ENCODE measurements at regions not wholly inside any gene's neighbourhood (a gene's known extent, or its start where the extent isn't known, plus 50 kb on each side); places are given as distances from the start of the nearest gene placed in this dataset.
"Not testable (repeated sequence)": the region's sequence is repeated elsewhere in the genome, so short reads cannot be mapped to it uniquely, and the experiment has no call there.

- Mint-ChIP-seq H3K9me3 (peaks cover 13% of the 10 kb centered on the region), H3K27me3 (ENCODE audit: insufficient read depth) (peaks cover 26% of the 10 kb centered on the region), H3K4me1 (ENCODE audit: low read depth) (peaks cover 8% of the 10 kb centered on the region), H3K4me3 (no peak overlapping the region), H3K27ac (no peak overlapping the region), H3K36me3 (ENCODE audit: low read depth) (no peaks in the 10 kb centered on the region)
- no peak for DNase-seq (ENCODE audit: low spot score)
- intact Hi-C loops (cut with micrococcal nuclease): loop anchor here (5.0 kb wide), 1 partner anchor 48 kb away; no protein-coding TSS in a partner anchor
Measured at GRCh38 chr4:3375688-3376087, 66.1 kb upstream of the HGFAC start.

DNA sequence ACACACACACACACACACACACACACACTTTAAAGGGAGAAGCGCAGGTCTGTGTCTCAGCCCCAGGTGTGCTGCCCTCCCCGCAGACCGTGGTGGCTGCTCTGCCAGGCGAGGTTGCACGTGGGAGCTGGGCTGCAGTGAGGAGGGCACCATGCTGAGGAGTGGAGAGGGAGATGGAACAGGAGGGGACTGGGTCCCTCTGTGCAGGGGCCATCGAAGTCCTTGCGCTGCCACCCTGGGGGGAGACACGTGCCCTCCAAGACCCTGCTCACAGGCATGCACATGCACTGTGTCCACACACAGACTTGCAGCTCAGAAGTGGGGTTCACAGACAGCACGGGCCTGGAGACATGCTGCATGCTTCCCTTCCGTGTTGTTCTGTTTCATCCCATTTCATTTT is 65.5 kb upstream of the HGFAC start:
- intact Hi-C loops (cut with micrococcal nuclease): loop anchor here (5.0 kb wide), 1 partner anchor 49 kb away; no protein-coding TSS in a partner anchor
- H3K4me1 Mint-ChIP-seq (ENCODE audit: low read depth): peaks cover 4% of the 10 kb centered on the region

DNA sequence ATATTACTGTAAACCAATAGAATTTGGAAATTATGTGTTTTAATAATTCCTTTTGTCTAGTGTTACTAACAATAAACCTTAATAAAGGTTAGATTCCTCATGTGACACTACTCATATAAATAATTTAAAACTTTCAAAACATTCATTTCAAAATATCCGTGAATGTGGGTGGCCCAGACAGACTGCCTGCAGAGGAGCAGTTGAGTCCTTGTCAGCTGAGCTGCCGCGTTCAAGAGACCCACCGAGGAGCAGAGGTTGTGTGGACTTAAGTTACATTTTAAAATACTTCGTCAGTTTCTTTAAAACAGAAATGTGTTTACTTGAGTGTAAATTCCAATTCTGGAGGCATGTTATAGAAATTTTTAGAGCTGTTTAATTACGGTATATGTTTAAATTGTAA is 64.2 kb upstream of the HGFAC start:
- DNase-seq (ENCODE audit: low spot score): no peak
- no peak overlapping the region for H3K4me3 Mint-ChIP-seq
- no peaks in the 10 kb centered on the region for H3K4me1 Mint-ChIP-seq (ENCODE audit: low read depth)
- peaks cover 28% of the 10 kb centered on the region for H3K9me3 Mint-ChIP-seq
- intact Hi-C loops (cut with micrococcal nuclease): loop anchor here (5.0 kb wide), 1 partner anchor 50 kb away; no protein-coding TSS in a partner anchor
- no peak overlapping the region for H3K27ac Mint-ChIP-seq
- H3K27me3 Mint-ChIP-seq (ENCODE audit: insufficient read depth): peaks cover 11% of the 10 kb centered on the region
- H3K36me3 Mint-ChIP-seq (ENCODE audit: low read depth): no peaks in the 10 kb centered on the region

More for the DNA sequence above, 65.5 kb upstream of the HGFAC start:
- Mint-ChIP-seq H3K36me3 (ENCODE audit: low read depth) (no peaks in the 10 kb centered on the region), H3K4me3 (no peak overlapping the region), H3K9me3 (peaks cover 19% of the 10 kb centered on the region), H3K27me3 (ENCODE audit: insufficient read depth) (peaks cover 20% of the 10 kb centered on the region), H3K27ac (no peak overlapping the region)
- no peak for DNase-seq (ENCODE audit: low spot score)

DNA sequence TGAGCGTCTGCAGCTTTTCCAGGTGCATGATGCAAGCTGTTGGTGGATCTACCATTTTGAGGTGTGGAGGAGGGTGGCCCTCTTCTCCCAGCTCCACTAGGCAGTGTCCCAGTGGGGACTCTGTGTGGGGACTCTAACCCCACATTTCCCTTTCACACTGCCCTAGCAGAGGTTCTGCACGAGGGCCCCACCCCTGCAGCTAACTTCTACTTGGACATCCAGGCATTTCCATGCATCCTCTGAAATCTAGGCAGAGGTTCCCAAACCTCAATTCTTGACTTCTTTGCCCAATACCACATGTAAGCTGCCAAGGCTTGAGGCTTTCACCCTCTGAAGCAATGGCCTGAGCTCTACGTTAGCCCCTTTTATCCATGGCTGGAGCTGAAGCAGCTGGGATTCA is 61.4 kb upstream of the HGFAC start:
- H3K4me1 Mint-ChIP-seq (ENCODE audit: low read depth); intact Hi-C loops (cut with micrococcal nuclease); H3K27me3 Mint-ChIP-seq (ENCODE audit: insufficient read depth); H3K36me3 Mint-ChIP-seq (ENCODE audit: low read depth); H3K27ac Mint-ChIP-seq; H3K4me3 Mint-ChIP-seq; DNase-seq (ENCODE audit: low spot score): not testable (repeated sequence)
- peaks cover 31% of the 10 kb centered on the region for H3K9me3 Mint-ChIP-seq

DNA sequence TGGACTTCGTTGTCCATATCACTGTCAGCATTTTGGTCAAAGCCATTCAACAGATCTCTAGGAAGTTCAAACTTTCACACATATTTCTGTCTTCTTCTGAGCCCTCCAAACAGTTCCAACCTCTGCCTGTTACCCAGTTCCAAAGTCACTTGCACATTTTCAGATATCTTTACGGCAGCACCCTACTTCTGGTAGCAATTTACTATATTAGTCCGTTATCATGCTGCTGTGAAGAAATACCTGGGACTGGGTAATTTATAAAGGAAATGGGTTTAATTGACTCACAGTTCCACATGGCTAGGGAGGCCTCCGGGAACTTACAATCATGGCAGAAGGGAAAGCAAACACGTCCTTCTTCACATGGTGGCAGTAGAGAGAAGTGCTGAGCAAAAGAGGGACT is 60.6 kb upstream of the HGFAC start:
- DNase-seq (ENCODE audit: low spot score); H3K4me1 Mint-ChIP-seq (ENCODE audit: low read depth); intact Hi-C loops (cut with micrococcal nuclease); H3K27ac Mint-ChIP-seq; H3K27me3 Mint-ChIP-seq (ENCODE audit: insufficient read depth); H3K36me3 Mint-ChIP-seq (ENCODE audit: low read depth); H3K4me3 Mint-ChIP-seq: not testable (repeated sequence)
- H3K9me3 Mint-ChIP-seq: peaks cover 31% of the 10 kb centered on the region

DNA sequence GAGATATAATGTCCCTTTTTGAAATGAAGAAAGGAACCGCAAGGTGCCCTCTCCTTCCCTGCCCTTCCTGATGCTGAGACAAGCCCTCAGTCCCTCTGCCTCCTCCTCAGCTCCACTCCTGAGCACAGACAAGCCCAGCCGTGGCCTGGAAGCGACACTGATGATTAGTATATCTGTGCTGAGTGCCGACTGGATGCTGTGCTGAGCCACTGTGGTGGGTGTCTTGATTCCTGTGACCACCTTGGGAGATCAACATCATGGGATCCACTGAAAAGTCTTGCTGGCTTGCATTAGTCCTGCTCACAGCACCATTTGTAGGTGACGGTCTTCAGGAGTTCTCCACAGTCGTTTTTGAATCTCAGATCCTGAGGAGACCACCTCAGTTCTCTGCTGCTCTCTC is 59.5 kb upstream of the HGFAC start:
- Mint-ChIP-seq H3K9me3 (peaks cover 31% of the 10 kb centered on the region), H3K4me3 (no peak overlapping the region), H3K36me3 (ENCODE audit: low read depth) (no peaks in the 10 kb centered on the region), H3K4me1 (ENCODE audit: low read depth) (peaks cover 8% of the 10 kb centered on the region), H3K27me3 (ENCODE audit: insufficient read depth) (peaks cover 8% of the 10 kb centered on the region), H3K27ac (no peak overlapping the region)
- no peak for DNase-seq (ENCODE audit: low spot score)
- intact Hi-C loops (cut with micrococcal nuclease): no loop called here

- Mint-ChIP-seq H3K9me3 (peaks cover 24% of the 10 kb centered on the region), H3K36me3 (ENCODE audit: low read depth) (no peaks in the 10 kb centered on the region), H3K4me1 (ENCODE audit: low read depth) (peaks cover 12% of the 10 kb centered on the region), H3K27me3 (ENCODE audit: insufficient read depth) (peaks cover 10% of the 10 kb centered on the region), H3K4me3 (no peak overlapping the region), H3K27ac (no peak overlapping the region)
- intact Hi-C loops (cut with micrococcal nuclease): no loop called here
- DNase-seq (ENCODE audit: low spot score): no peak
Measured at GRCh38 chr4:3384391-3384770, 57.4 kb upstream of the HGFAC start.

- Mint-ChIP-seq H3K4me1 (ENCODE audit: low read depth) (peaks cover 12% of the 10 kb centered on the region), H3K9me3 (peaks cover 19% of the 10 kb centered on the region), H3K27ac (peak overlapping the region; percentile 18), H3K36me3 (ENCODE audit: low read depth) (no peaks in the 10 kb centered on the region), H3K4me3 (no peak overlapping the region), H3K27me3 (ENCODE audit: insufficient read depth) (peaks cover 13% of the 10 kb centered on the region)
- intact Hi-C loops (cut with micrococcal nuclease): no loop called here
- DNase-seq (ENCODE audit: low spot score): no peak
Measured at GRCh38 chr4:3384771-3385710, 56.7 kb upstream of the HGFAC start.

DNA sequence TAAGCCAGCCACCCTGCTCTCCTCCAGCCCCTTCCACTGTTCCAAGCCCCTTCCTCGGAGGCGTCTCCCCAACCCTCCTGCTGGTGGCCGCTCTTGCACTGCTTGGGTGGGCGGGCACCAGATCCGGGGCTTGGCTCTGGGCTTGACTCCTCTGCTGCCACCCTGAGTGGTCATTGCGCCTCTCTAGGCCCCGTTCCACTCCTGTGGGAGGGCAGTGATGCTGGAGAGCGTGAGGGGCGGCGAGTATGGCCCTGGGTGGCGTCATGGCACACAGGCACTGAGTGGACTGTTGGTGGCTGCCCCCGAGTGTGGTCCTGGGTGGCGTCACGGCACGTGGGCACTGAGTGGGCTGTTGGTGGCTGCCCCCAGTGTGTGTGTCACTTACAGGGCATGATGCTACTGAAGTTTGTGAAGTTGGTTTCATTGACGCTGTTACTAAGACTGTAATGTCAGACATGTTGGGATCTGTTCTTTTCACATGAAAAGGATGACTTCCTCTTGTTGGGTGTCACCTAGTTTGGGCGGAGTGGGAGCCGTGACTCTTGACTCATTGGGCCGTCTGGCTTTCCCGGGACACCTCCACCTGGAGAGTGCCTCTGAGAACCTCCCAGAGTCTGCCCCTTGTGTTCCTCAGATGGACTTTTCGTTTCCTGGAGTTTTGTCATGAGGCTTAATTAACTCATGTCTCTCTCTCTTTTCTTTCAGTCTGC is 55.9 kb upstream of the HGFAC start:
- Mint-ChIP-seq H3K27ac (peak overlapping the region; percentile 18), H3K36me3 (ENCODE audit: low read depth) (no peaks in the 10 kb centered on the region), H3K4me1 (ENCODE audit: low read depth) (peaks cover 12% of the 10 kb centered on the region), H3K27me3 (ENCODE audit: insufficient read depth) (peaks cover 15% of the 10 kb centered on the region), H3K4me3 (no peak overlapping the region), H3K9me3 (peaks cover 15% of the 10 kb centered on the region)
- DNase-seq (ENCODE audit: low spot score): no peak
- intact Hi-C loops (cut with micrococcal nuclease): no loop called here

DNA sequence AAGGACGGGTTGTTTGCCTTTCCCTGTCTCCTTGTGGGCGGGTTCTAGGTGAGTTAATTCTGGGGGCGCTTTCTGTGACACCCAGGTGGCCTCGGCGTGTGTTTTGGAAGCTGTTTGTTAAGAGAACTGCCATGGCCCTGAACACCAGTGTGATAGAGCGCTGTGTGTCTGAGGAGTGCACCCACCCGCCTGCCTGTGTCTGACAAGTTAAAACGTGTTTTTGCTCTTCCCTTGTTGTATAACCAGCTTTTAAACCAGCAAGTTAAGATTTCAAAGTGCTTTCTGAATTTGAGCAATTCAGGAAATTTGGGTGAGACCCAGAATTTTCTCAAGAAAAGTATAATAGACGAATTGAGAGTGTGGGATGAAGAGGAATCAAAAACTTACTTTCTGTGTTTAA is 55.2 kb upstream of the HGFAC start:
- peaks cover 17% of the 10 kb centered on the region for H3K27me3 Mint-ChIP-seq (ENCODE audit: insufficient read depth)
- H3K27ac Mint-ChIP-seq: no peak overlapping the region
- H3K4me1 Mint-ChIP-seq (ENCODE audit: low read depth): peaks cover 12% of the 10 kb centered on the region
- H3K9me3 Mint-ChIP-seq: peaks cover 9% of the 10 kb centered on the region
- intact Hi-C loops (cut with micrococcal nuclease): no loop called here
- DNase-seq (ENCODE audit: low spot score): no peak
- H3K4me3 Mint-ChIP-seq: no peak overlapping the region
- no peaks in the 10 kb centered on the region for H3K36me3 Mint-ChIP-seq (ENCODE audit: low read depth)

DNA sequence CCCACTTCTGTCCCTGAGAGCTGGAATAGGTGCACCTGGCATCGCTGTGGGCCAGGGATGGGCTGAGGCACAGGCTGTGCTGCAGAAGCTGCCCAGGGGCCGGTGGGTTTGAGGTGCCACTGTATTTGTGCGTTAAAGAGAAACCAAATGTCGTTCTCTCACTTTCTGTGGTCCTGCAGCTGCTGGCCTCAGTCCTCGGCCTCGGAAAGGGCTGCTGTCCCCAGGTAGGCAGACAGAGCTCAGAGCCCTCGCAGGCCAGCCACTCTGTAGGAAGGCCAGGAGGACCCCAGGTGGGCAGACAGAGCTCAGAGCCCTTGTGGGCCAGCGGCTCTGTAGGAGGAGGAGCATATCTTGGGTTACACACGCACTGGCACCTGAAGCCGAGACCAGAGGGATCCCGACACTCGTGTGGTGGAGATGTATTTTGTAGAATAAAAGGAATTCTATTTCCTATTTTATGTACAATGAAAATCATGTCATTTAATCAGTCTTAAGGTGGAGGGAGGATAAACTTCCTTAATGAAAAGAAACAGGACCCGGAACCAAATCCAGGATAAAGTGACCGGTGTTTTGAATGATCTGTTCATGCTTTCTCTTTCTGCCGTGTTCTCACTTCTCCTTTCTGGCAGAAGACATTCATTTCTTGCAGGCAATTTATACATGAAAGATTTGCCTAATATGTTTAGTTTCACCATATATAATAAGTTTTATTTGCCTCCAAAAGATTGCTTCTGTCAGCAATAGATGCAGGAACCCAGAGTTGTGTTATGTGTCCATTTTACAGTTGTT is 54.4 kb upstream of the HGFAC start:
- Mint-ChIP-seq H3K27me3 (ENCODE audit: insufficient read depth) (peaks cover 20% of the 10 kb centered on the region), H3K4me3 (no peak overlapping the region), H3K9me3 (peaks cover 5% of the 10 kb centered on the region), H3K36me3 (ENCODE audit: low read depth) (no peaks in the 10 kb centered on the region), H3K27ac (no peak overlapping the region), H3K4me1 (ENCODE audit: low read depth) (peaks cover 12% of the 10 kb centered on the region)
- intact Hi-C loops (cut with micrococcal nuclease): no loop called here
- DNase-seq (ENCODE audit: low spot score): no peak

DNA sequence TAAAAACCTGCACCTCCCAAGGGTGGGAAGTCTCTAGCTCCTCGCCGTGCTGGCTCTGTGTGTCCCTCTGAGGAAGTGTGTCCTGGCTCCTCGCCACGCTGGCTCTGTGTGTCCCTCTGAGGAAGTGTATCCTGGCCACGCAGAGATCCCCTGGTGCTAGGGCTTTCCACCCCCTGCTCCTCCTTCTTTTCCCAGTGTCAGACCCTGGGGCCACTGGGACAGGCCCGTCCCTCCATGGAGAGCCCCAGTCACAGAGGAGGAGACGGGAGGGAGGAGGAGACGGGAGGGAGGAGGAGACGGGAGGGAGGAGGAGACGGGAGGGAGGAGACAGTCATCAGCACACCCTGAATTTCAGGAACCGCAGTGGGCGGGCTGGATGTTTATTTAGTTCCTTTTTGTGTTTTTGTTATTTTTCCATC is 53.8 kb upstream of the HGFAC start:
- intact Hi-C loops (cut with micrococcal nuclease): no loop called here
- Mint-ChIP-seq H3K27me3 (ENCODE audit: insufficient read depth) (peaks cover 24% of the 10 kb centered on the region), H3K36me3 (ENCODE audit: low read depth) (no peaks in the 10 kb centered on the region), H3K27ac (no peak overlapping the region), H3K4me1 (ENCODE audit: low read depth) (peaks cover 12% of the 10 kb centered on the region), H3K4me3 (no peak overlapping the region), H3K9me3 (no peaks in the 10 kb centered on the region)
- no peak for DNase-seq (ENCODE audit: low spot score)
